ENCODE measurements at regions not wholly inside any gene's neighbourhood (a gene's known extent, or its start where the extent isn't known, plus 50 kb on each side); places are given as distances from the start of the nearest gene placed in this dataset.

DNA sequence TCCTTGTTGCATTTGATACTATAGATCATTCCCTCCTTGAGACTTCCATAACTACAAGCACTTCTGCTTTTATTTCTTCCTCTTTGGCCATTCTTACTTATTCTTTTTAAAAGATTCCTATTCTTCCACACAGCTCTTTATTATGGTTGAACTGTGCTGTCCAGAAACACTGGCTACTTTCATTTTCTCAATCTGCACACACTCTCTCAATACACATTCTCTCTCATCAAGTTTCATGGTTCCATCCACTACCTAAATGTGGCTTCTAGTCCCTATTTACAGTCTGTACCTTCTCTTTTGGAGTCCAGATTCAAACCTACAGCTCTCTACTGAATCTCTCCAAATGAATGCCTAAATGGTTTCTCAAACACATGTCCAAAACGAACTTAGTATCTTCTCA lies 214.3 kb upstream of the RSPO3 start:
- no peak for DNase-seq (ENCODE audit: low read depth, low spot score)

DNA sequence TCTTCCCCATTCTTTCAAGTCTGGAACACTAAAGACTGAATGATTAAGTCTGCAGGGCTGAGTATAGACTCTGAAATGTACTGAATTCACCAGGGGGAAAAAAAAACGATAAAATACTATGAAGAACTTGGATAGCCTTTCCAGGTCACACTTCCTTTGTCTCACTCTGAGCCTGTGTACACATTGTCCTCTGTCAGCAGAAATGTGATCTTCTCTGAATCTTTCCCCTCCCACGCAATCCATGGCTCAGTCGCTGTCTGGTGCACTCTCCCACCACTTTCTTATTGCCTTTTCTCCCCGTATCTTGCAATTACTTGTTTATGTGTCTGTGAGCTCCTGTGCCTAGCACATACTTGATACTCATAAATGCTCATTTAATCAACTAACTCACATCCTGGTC lies 212.6 kb upstream of the RSPO3 start:
- peak; percentile 4 for DNase-seq (ENCODE audit: low read depth, low spot score)

DNA sequence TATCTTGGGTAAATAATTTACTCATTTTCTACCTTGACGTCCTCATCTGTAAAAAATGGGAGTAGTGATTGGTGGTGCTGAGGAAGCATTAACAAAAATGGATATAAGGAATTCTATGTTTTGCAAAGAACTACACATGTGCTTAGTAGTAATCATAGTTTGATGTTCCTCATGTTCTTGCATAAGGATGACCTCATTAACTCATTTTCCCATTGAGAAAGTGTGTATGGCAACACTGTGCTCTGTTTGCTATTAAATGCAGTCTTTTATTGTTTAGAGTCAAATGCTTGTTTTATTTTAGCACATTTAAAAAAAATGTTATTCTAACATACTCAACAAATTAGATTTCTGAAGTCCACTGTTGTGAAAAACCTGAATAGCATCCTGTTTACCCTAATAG lies 211.2 kb upstream of the RSPO3 start:
- DNase-seq (ENCODE audit: low read depth, low spot score) = no peak

DNA sequence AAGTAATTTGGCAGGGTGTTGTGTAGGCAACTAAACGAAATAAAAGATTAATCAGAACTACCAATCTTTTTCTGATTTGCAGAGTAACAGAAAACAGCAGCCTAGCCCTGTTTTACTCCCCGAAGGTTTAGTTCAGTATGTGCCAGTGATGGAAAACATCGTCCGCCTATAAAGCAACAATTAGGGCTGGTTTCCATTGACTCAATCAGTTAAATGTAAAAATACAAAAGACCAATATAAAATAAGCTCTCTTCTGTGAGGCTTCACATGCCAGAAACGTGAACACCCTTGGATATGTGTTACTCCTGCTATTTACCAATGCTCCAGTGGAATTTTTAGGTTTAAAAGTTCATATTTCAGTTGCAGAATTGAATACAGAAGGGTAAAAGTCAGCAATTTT lies 210.5 kb upstream of the RSPO3 start:
- no peak for DNase-seq (ENCODE audit: low read depth, low spot score)

DNA sequence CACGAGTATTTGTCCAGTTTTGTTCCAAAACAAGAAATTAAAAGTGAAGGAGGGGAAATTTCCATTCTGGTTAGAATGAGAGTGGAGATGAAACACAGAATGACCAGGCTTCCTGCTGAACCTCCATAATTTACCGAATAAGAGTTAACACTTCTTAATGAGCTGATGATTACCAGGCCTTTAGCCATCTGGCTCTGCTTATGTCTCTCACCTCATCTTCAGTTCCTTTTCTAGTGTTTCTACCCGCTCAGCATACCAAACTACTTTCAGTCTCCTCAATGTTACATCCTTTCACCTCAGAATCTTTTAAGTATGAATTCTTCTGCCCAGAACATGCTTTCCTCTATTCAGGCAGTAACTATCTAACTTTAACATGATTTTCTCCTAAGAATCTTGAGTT lies 209.0 kb upstream of the RSPO3 start:
- DNase-seq (ENCODE audit: low read depth, low spot score) = no peak

- DNase-seq (ENCODE audit: low read depth, low spot score) = no peak
These were observed 204.8 kb upstream of the RSPO3 start for GRCh38 chr6:126913651-126914050.

- no peak for DNase-seq (ENCODE audit: low read depth, low spot score)
These were observed 204.3 kb upstream of the RSPO3 start for GRCh38 chr6:126914172-126914571.

DNA sequence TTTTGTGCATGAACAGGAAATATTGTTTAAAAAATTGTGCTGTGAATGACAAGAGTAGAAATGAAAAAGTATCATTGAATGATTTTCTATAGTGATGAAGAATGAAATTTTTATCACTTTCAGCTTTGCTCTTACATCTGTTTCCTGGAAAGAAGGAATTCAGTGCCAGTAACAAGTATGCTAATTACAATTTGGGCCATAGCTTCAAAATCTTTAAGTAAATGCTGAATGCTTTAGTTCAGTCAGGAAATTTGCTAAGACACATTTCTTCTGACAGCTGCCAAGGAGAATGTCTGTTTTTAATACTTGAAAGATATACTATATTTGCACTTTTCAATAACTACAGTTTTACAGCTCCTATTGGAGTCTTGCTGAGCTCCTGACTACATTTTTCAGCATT lies 203.7 kb upstream of the RSPO3 start:
- no peak for DNase-seq (ENCODE audit: low read depth, low spot score)

GRCh38 chr6:126919947-126920346 lies 198.5 kb upstream of the RSPO3 start:
- DNase-seq (ENCODE audit: low read depth, low spot score) = peak; percentile 13

DNA sequence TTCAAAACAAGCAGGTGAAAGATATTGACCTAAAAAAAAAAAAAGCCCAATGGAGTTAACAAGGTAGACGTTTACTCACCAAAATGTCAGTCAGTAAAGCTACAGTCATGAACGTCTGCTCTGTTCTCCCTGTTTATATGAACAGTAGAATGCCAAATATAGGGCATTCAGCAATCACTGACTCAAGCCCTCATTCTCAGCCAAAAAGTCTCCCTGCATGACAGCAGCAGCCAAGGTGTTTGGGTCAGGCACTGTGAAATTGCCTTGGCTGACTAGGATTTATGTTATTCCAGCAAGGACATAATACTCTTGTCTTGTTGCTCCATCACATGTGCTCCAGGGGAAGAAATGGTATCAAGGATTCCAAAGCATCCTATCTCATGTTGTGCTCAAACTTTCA lies 194.7 kb upstream of the RSPO3 start:
- DNase-seq (ENCODE audit: low read depth, low spot score) = no peak

DNA sequence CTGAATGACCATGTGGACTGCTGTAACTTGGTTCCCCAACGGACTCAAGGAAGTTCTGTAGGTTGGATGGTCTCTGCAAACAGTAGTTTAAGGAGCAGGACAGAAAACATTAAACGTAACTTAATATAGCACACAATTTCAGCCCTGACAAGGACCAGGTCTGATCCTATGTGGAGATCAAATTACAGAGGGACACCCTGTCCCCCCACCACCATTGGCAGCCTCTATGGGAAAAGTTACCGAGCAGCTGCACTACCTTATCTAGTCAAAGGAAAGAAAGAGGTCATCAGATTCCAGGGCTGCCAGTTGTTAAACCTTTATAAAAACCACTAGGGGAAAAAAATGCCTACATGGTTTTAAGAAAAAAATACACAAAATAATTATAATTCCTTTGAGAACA lies 191.5 kb upstream of the RSPO3 start:
- DNase-seq (ENCODE audit: low read depth, low spot score) = no peak

DNA sequence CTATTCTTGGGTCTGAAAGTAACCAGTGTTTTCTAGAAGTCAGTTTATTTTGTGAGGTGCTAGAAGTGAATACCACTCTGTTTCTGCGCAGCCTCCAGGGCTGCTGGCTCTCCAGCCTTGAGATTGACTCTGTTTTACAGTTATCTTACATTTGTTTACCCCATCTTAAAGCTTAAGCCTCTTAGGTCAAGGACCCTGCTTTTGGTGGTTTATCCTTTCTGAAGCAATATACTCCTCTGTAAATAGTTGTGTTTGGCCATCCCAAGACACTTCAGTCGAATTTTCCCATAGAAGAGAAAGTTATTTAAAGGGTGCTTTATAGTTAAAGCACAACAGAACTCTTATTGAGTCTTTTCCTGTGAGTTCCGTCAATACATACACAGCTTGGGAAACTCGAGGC lies 190.6 kb upstream of the RSPO3 start:
- no peak for DNase-seq (ENCODE audit: low read depth, low spot score)

- DNase-seq (ENCODE audit: low read depth, low spot score) = no peak
These were observed 181.0 kb upstream of the RSPO3 start for GRCh38 chr6:126937426-126937825.

GRCh38 chr6:126939784-126940183 lies 178.7 kb upstream of the RSPO3 start:
- no peak for DNase-seq (ENCODE audit: low read depth, low spot score)

- no peak for DNase-seq (ENCODE audit: low read depth, low spot score)
These were observed 176.7 kb upstream of the RSPO3 start for GRCh38 chr6:126941751-126942150.

GRCh38 chr6:126944512-126944911 lies 174.0 kb upstream of the RSPO3 start:
- no peak for DNase-seq (ENCODE audit: low read depth, low spot score)

- DNase-seq (ENCODE audit: low read depth, low spot score) = no peak
These were observed 173.3 kb upstream of the RSPO3 start for GRCh38 chr6:126945150-126945685.

- DNase-seq (ENCODE audit: low read depth, low spot score) = no peak
These were observed 172.6 kb upstream of the RSPO3 start for GRCh38 chr6:126945812-126946360.

- no peak for DNase-seq (ENCODE audit: low read depth, low spot score)
These were observed 171.4 kb upstream of the RSPO3 start for GRCh38 chr6:126947070-126947469.

GRCh38 chr6:126949786-126950185 lies 168.7 kb upstream of the RSPO3 start:
- DNase-seq (ENCODE audit: low read depth, low spot score) = no peak

GRCh38 chr6:126955621-126956020 lies 162.8 kb upstream of the RSPO3 start:
- DNase-seq (ENCODE audit: low read depth, low spot score) = no peak

DNA sequence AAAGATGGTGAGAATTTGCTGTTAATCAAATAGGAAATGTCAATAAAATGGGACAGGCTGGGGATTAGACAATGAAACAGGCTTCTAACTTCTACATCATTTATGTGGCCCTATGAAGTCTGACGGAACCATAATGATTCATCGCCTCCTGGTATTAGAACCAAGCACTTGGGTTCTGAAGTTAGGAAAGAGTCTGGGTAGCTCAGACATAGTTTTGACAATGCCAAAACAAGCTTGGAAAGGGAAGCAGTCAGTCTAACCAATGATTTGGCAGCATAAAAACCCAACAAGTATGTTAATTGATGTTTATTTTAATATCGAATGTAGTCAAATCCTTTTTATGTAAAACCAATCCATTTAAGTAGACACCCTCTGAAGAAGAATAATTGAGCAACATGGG lies 160.8 kb upstream of the RSPO3 start:
- DNase-seq (ENCODE audit: low read depth, low spot score) = no peak

DNA sequence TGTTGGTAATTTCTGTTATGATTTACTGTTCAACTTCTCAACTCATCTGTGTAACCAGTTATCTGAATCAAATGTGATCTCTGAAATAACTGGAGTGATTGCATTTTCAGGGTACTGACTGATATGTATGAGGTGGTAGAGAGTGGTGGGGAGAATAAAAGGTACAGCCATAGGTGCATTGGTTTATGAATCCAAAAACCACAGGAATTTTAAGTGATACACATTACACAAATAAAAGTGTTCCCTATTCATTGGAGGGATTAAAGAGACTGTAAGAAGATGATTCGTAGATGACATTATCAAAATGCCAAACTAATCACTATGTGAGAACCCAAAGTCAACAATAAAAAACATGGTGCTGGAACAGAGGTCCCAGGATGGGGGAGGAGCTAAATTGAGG lies 158.7 kb upstream of the RSPO3 start:
- no peak for DNase-seq (ENCODE audit: low read depth, low spot score)

GRCh38 chr6:126963077-126963809 lies 155.2 kb upstream of the RSPO3 start:
- DNase-seq (ENCODE audit: low read depth, low spot score) = no peak
